NCI-H1105 treated with DMSO at 0.1 percent for 48 hours (cell line): ENCODE measurements at regions not wholly inside any gene's neighbourhood (a gene's known extent, or its start where the extent isn't known, plus 50 kb on each side); places are given as distances from the start of the nearest gene placed in this dataset.
"Not testable (repeated sequence)": the region's sequence is repeated elsewhere in the genome, so short reads cannot be mapped to it uniquely, and the experiment has no call there.

ENCODE experiments used
- DNase-seq: peaks from one replicate; lab custom pipeline; 2025; lab: John Stamatoyannopoulos, UW

- no peak for DNase-seq
Measured at GRCh38 chr3:178967177-178967532, 104.5 kb downstream of the ZMAT3 start.

- peak; percentile 81 for DNase-seq
Measured at GRCh38 chr3:178966299-178967176, 105.1 kb downstream of the ZMAT3 start.

GRCh38 chr3:178964551-178964950, 107.1 kb downstream of the ZMAT3 start:
- no peak for DNase-seq

GRCh38 chr3:178960918-178961317, 110.7 kb downstream of the ZMAT3 start:
- DNase-seq, result no peak

- no peak for DNase-seq
Measured at GRCh38 chr3:178960181-178960580, 111.4 kb downstream of the ZMAT3 start.

- DNase-seq, result no peak
Measured at GRCh38 chr3:178950676-178951075, 120.9 kb downstream of the ZMAT3 start.

- no peak for DNase-seq
Measured at GRCh38 chr3:178949896-178950295, 121.7 kb downstream of the ZMAT3 start.

GRCh38 chr3:178948546-178948945, 123.1 kb downstream of the ZMAT3 start:
- DNase-seq, result no peak

GRCh38 chr3:178947738-178948137, 123.9 kb downstream of the ZMAT3 start:
- peak; percentile 22 for DNase-seq

- not testable (repeated sequence) for DNase-seq
Measured at GRCh38 chr3:178942261-178942660, 129.3 kb downstream of the ZMAT3 start.

GRCh38 chr3:178930116-178930515, 141.5 kb downstream of the ZMAT3 start:
- no peak for DNase-seq

GRCh38 chr3:178916223-178916622, 155.4 kb downstream of the ZMAT3 start:
- no peak for DNase-seq

- no peak for DNase-seq
Measured at GRCh38 chr3:178915365-178915764, 156.2 kb downstream of the ZMAT3 start.

- no peak for DNase-seq
Measured at GRCh38 chr3:178907081-178907480, 164.5 kb downstream of the ZMAT3 start.

GRCh38 chr3:178901204-178901603, 170.4 kb downstream of the ZMAT3 start:
- DNase-seq, result no peak

- DNase-seq, result peak; percentile 99
Measured at GRCh38 chr3:178900029-178900646, 171.5 kb downstream of the ZMAT3 start.

- no peak for DNase-seq
Measured at GRCh38 chr3:178895178-178895789, 176.3 kb downstream of the ZMAT3 start.
